ENCODE measurements at regions not wholly inside any gene's neighbourhood (a gene's known extent, or its start where the extent isn't known, plus 50 kb on each side); places are given as distances from the start of the nearest gene placed in this dataset.
A peak's percentile ranks its signal among the peaks of the same experiment; 100 is the strongest.
"Not testable (repeated sequence)": the region's sequence is repeated elsewhere in the genome, so short reads cannot be mapped to it uniquely, and the experiment has no call there.

DNA sequence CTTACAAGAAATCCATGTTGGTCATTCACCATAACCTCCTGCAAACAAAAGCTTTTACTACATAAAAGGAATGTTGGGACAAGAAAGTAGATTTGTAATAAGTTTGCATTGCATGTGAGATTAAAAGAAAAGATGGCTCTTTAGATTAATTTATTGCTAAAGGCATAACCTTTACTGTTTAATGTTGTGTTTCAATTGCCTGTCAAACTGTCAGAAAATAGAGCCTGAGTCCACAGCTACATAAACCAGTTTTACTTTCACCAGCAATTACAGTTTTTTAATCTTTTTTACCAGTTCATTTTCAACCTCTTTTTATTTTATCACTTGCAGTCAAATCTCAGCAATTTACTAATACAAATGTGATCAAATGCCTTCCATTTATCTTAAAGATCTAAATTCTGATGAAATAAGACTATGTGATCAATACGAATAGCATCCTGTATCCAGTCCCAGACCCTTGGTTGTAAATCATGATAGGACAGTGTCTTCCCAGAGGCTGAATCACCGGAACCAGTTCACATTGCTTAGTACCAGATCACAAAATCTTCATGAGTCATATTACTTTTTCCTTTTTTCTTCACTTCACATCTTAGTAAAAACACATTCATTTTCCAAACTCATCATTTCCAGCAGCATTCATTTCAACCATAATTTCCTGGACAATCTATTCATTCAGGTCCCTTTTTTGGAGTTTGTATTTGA is 95.4 kb upstream of the FRG1 start:
- no peak for ATAC-seq
- intact Hi-C loops (cut with DNase I): no loop called here
- DNase-seq (ENCODE audit: low spot score): no peak

DNA sequence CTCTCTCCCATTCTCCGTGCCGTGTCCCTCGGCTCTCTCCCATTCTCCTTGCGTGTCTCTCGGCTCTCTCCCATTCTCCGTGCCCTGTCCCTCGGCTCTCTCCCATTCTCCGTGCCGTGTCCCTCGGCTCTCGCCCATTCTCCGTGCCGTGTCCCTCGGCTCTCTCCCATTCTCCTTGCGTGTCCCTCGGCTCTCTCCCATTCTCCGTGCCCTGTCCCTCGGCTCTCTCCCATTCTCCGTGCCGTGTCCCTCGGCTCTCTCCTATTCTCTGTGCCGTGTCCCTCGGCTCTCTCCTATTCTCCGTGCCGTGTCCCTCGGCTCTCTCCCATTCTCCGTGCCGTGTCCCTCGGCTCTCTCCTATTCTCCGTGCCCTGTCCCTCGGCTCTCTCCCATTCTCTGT is 94.6 kb upstream of the FRG1 start:
- DNase-seq (ENCODE audit: low spot score); intact Hi-C loops (cut with DNase I); ATAC-seq: not testable (repeated sequence)

DNA sequence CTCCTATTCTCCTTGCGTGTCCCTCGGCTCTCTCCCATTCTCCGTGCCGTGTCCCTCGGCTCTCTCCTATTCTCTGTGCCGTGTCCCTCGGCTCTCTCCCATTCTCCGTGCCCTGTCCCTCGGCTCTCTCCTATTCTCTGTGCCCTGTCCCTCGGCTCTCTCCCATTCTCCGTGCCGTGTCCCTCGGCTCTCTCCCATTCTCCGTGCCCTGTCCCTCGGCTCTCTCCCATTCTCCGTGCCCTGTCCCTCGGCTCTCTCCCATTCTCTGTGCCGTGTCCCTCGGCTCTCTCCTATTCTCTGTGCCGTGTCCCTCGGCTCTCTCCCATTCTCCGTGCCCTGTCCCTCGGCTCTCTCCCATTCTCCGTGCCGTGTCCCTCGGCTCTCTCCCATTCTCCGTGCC is 94.1 kb upstream of the FRG1 start:
- ATAC-seq; intact Hi-C loops (cut with DNase I): not testable (repeated sequence)
- peak; percentile 64 for DNase-seq (ENCODE audit: low spot score)

DNA sequence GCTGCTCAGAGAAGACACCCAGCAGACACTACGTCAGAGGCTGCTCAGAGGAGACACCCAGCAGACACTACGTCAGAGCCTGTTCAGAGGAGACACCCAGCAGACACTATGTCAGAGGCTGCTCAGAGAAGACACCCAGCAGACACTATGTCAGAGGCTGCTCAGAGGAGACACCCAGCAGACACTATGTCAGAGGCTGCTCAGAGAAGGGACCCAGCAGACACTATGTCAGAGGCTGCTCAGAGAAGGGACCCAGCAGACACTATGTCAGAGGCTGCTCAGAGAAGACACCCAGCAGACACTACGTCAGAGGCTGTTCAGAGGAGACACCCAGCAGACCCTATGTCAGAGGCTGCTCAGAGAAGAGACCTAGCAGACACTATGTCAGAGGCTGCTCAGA is 92.0 kb upstream of the FRG1 start:
- DNase-seq (ENCODE audit: low spot score); ATAC-seq; intact Hi-C loops (cut with DNase I): not testable (repeated sequence)

DNA sequence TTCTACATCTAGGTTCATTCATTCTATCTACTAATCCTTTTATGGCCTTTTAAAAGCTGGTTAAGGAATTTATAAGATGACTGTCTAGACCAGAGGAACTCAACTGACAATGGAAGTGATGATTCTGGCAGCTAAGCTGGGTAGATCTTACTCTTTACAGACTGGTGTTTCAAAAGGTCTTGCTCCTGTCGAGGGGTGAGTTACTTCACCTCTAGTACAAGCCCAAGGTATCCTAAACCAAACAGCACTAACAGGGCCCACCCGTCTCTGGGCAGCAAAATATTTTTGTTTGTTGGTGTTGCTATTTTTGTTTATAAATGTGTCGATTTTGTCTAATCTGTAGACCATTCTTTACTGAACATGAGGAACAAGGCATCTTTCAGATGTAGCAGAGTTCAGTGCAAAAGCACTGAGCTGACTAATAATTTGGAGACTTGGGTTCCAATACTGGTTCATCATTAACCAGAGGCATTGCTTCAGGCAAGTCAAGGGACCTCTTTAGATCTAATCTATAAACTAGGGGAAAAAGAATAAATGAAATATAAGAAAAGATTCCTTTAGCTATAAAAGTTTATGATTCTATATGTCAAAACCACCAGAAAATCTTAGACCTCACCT is 90.3 kb upstream of the FRG1 start:
- intact Hi-C loops (cut with DNase I): no loop called here
- no peak for DNase-seq (ENCODE audit: low spot score)
- no peak for ATAC-seq

DNA sequence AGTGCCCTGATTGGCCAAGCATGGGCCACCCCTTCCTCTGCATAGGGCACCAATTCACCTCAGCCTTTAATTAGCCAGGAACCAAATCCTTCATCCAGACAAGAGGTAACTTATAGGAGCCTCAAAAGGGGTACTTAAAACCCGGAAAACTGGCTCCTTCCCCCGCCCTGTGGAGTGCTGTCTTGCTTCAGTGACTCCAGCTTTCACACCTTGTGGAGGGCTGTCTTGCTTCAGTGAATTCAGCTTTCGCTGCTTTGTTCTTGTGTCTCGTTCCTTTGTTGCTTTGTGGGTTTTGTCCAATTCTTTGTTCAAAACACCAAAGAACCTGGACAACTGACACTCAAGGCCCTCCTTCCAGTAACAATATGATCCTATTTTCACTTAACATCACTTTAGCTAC is 82.2 kb upstream of the FRG1 start:
- ATAC-seq (no peak), DNase-seq (ENCODE audit: low spot score) (no peak)
- intact Hi-C loops (cut with DNase I): no loop called here

DNA sequence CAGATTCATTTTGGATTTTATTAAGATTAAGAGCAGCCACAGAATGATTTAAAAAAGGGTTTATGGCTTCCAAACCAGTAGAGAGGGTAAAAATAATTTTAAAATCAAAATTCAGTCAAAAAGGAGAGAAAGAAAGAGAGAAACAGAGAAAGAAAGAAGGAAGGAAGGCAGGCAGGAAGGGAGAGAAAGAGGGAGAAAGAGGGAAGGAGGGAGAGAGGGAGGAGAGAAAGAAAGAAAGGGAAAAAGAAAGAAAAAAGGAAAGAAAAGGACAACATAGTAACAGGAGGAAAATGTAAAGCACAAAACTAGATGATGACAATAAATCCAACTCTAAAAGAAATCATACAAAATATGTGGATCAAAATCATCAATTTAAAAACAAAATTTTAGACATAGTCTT is 79.6 kb upstream of the FRG1 start:
- DNase-seq (ENCODE audit: low spot score): no peak
- ATAC-seq: no peak

DNA sequence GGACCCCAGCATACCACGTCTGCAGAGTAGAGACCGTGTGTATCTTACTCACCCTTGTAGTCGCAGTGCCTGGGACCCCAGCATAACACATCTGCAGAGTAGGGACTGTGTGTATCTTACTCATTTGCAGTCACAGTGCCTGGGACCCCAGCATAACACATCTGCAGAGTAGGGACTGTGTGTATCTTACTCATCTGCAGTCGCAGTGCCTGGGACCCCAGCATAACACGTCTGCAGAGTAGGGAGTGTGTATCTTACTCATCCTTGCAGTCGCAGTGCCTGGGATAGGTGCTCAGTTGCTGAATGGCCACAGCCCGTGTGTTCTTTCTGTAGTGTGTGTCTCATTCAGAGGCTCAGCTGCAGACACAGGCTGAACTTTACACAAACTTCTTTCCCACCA is 71.4 kb upstream of the FRG1 start:
- intact Hi-C loops (cut with DNase I): no loop called here
- ATAC-seq (no peak), DNase-seq (ENCODE audit: low spot score) (no peak)

More for the DNA sequence above, 79.6 kb upstream of the FRG1 start:
- intact Hi-C loops (cut with DNase I): no loop called here

DNA sequence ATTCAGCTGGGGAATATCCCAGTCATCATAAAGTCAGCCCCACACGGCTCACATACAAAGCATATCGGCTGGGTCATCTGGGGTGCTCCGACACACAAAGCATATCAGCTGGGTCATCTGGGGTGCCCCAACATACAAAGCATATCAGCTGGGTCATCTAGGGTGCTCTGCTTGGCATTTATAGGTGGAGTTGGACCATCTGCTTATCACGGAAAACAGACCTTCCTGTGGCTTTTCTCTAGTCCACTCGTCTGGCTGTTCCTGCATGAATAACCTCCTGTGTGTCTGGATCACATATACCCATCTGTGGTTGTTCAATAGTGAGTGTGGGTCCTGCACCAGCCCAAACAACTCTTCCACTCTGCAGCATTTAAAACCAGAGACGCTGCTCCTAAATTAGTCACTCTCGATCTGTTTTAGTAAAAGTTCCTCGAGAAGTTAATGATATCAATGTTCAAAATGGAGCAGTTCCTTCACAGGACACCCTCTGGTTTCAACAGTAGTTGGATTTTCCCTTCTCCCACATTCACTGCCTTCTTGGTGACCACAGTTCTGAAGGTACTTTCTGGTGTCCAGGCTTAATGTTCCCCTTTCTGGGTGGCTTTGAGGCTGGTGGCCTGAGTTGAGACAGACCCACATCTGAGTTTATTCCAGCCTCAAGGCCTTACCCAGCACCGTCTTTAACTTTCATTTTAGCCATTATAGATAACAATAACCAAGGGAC is 70.0 kb upstream of the FRG1 start:
- DNase-seq (ENCODE audit: low spot score): no peak
- intact Hi-C loops (cut with DNase I): no loop called here
- ATAC-seq: no peak

DNA sequence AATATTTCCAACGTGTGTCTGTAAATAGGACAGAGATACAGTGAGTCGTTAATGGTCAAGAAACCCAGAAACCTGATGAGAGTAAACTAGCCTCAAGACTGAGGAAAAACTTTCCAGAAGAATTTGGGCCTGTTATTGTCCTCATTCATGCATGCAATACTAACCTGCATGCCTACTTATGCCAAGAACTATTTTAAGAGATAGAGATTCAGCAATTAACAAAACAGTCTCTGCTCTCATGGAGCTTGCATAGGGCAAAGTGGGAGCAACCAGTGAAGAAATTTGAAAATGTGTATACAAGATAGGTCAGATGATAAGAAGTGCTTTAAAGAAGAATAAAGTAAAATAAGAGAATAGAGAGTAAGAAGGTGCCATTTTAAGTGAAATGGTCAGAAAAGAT is 66.1 kb upstream of the FRG1 start:
- ATAC-seq (no peak), DNase-seq (ENCODE audit: low spot score) (no peak)
- intact Hi-C loops (cut with DNase I): no loop called here

DNA sequence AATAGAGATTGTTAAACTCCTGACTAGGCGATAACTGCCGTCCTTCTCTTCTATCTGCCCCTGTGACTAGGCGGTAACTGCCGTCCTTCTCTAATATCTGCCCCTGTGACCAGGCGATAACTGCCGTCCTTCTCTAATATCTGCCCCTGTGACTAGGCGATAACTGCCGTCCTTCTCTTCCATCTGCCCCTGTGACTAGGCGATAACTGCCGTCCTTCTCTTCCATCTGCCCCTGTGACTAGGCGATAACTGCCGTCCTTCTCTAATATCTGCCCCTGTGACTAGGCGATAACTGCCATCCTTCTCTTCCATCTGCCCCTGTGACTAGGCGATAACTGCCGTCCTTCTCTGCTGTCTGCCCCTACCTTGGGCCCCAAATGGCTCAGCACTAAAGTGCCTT is 59.5 kb upstream of the FRG1 start:
- intact Hi-C loops (cut with DNase I); DNase-seq (ENCODE audit: low spot score); ATAC-seq: not testable (repeated sequence)

DNA sequence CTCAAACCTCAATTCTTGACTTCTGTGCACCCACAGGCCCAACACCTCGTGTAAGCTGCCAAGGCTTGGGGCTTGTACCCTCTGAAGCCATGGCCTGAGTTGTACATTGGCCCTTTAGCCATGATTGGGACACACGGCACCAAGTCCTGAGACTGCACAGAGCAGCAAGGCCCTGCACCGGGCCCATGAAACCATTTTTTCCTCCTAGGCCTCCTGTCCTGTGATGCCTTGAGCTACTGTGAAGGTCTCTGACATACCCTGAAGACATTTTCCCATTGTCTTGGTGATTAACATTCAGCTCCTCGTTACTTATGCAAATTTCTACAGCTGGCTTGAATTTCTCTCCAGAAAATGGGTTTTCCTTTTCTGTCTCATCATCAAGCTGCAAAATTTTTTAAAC is 52.3 kb upstream of the FRG1 start:
- intact Hi-C loops (cut with DNase I); ATAC-seq; DNase-seq (ENCODE audit: low spot score): not testable (repeated sequence)

Measured in sciatic nerve (tissue), 2 donors.